Hematopoietic multipotent progenitor cell treated with erythropoietin and hydrocortisone succinate and interleukin-3 and kit ligand, for 15 days (in vitro differentiated cells): ENCODE measurements at regions not wholly inside any gene's neighbourhood (a gene's known extent, or its start where the extent isn't known, plus 50 kb on each side); places are given as distances from the start of the nearest gene placed in this dataset.

Source experiments
- DNase-seq: peaks from one replicate; pipeline ENCODE4 v3.0.0-alpha.2; 2015; ENCODE audit warnings: low spot score

DNA sequence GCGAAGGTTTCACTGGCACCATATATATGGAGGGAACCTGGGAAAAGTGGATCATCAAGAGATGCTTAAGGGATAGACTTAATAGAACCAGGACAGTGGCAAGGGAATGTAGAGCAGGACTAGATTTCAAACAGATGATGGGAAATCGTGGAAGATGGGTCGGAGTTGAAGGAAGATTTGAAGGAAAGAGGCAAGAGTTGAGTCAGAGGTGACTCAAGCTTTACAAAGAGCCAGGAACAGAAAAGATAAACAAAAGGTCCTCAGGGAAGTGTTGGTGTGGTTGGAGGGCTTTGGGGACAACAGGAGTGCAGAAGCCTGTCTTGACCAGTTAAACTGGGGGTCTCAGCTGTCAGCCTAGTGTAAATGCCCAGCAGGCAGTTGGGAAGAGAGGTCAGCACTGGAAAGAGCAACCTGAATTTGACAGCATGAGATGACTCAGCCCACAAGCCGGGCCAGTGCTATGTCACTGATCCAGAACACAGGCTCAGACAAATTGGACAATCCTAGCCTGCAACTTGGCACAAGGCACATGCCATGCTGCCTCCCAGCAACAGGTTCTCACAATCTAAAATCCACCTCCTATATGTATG is 230.5 kb downstream of the IDS start:
- DNase-seq, result no peak

DNA sequence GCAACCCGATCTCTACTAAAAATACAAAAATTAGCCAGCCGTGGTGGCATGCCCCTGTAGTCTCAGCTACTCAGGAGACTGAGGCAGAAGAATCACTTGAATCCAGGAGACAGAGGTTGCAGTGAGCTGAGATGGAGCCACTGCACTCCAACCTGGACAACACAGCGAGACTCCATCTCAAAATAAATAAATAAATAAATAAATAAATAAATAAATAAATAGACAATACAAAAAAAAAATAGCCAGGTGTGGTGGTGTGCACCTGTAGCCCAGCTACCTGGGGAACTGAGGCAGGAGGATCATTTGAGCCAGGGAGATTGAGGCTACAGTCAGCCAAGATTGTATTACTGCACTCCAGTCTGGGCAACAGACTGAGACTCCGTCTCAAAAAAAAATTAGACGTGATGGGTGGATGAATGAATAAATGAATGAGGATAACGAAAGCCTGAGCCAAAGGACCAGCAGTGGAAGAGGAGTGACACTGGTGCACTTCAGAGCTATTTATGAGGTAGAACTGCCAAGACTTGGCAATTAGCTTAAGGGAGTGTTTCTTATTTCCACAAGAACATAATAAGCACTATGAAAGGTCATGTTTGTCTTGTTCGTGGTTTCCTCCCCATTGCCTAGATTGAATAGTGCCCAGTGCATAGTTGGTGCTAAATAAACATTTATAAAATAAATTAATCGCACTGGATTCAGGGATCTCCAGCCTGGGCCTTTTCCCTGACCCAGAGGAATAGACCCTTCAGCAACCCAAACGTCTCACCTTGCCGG is 232.2 kb downstream of the IDS start:
- DNase-seq, result no peak

DNA sequence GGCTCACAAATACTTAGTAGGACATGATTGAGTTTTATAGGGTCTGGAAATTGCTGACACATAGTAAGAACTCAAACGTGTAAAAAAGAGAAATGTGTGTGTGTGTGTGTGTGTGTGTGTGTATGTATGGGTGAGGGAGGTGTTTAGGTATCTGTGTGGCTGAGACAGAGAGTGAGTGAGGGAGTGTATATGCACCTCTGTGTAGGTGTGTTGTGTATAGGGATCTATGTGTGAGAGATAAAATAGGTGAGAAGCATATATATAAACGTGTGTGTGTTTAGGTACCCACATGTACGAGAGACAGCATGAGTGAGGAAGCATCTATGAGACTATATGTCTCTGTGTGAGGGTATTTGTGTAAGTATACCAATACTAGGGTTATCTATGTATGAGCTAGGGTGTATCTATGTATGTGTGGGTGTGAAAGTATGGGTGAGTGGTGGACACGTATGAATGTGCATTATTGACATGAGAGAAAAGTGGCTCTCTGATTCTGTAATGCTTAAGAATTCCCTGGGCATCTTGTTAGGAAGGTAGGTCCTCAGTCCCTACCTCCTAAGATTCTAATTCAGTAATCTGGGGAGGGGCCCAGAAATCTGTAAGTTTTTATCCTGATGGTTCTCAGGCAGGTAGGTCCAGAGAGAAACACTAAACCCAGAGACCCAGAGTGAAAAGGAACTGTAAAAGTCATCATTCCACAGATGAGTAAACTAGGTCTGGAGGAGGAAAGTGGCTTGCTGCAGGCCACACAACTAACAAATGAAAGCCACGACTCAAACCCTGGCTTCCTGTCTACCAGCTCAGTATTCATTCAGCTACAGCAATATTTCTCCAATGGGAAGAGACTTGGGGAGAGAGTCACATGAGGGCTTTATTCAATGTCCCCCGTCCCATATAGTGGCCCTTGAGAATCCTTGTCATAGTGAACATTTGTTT is 237.0 kb downstream of the IDS start:
- DNase-seq, result no peak

- DNase-seq, result no peak
These were observed 243.0 kb downstream of the IDS start for GRCh38 chrX:149262086-149262485.

GRCh38 chrX:149259241-149259640 is 245.9 kb downstream of the IDS start:
- no peak for DNase-seq

GRCh38 chrX:149255860-149256259 is 249.2 kb downstream of the IDS start:
- no peak for DNase-seq

GRCh38 chrX:149248073-149248625 is 257.0 kb downstream of the IDS start:
- no peak for DNase-seq

- DNase-seq, result no peak
These were observed 274.4 kb downstream of the IDS start for GRCh38 chrX:149230689-149231088.

DNA sequence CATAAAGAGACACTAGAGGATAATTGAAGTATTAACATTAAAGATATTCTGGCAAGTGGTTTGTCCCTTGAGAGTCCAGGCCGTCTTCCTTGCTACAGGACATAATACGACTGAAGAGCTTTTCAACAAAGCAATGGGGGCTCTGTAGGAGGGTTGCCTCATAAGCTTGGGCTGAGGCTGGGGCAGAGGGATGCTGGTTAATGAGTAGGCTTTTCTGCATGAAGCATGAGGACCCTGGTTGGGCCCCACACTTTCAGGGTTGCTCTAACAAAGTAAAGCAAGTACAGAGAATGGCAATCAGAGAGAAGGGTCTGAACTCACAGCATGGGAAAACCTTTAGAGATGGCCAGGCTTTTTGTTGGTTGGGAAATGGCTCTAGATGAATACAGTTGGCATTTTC is 281.3 kb downstream of the IDS start:
- no peak for DNase-seq

DNA sequence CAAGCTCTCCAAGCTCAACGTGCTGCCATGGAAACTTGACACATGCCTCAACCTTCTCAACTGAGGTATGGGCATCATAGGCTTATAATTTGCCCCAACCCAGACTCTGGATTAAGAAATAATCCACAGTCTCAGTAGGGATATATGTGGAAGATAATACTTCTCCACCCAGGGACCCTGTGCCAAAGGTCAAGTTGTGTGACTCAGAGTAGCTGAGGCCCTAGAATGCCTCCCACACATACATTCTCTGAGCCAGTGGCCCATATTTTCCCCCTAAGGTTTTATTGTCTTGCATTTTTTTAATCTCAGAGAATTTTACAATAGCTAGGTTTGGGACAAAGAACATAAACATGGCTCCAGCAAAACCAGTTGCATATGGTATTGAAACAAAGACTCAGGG is 283.1 kb downstream of the IDS start:
- no peak for DNase-seq

GRCh38 chrX:149221230-149221629 is 283.9 kb downstream of the IDS start:
- DNase-seq, result no peak

DNA sequence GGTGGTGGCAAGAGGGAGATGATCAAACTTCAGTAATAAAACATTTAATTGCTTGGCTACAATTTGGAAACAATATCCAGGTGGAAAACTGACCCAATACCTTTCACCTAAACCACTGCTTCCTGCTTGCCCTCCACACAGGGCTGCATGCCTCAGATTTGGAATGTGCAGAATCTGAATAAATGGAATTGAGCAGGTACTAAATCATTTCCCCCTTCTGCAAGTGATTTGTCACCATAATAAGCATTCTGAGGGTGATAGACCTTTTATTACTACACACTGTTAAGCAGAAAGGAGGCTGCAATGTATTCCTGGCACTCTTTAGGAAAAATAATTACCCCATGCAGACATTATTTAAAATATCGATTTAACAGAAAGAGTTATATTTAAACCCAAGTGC is 291.8 kb downstream of the IDS start:
- DNase-seq, result no peak

DNA sequence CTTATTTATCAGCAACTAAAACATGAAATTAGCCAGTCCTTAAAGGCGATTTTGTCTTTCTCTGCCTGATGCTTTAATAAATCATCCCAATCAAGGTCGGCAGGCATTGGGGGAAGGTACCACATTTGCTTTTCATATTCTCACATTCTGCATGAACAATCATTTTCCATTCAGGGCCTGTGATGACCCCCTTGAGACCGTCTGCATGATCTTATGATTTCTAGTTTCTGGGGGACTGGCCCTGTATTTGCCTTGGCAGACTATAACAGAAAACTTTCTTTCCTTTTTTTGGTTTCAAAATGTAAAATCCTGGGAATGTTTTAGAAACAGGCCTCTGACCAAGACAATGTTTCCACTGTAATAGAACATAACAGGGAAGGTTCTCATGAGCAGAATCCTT is 296.8 kb downstream of the IDS start:
- no peak for DNase-seq

- DNase-seq, result no peak
These were observed 297.6 kb downstream of the IDS start for GRCh38 chrX:149207518-149207917.

- no peak for DNase-seq
These were observed 299.2 kb downstream of the IDS start for GRCh38 chrX:149205937-149206336.

DNA sequence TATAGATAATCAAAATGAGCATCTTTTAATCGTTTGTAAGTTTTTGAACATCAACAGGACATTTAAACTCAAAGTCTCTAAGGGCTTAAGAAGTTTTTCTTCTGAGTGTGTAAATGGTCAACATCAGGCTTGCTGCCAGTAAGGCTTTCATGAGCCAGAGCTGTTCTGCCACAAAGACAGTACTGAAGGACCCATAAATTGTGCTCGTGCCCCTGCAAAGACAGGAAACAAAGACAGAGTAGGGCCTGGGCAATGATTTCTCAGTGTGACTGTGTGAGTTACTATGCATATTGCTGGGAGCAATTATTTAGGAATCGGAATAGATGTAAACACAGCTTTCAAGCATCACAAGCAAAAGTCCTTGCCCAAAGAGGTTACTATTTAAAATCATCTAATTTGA is 300.0 kb downstream of the IDS start:
- no peak for DNase-seq

DNA sequence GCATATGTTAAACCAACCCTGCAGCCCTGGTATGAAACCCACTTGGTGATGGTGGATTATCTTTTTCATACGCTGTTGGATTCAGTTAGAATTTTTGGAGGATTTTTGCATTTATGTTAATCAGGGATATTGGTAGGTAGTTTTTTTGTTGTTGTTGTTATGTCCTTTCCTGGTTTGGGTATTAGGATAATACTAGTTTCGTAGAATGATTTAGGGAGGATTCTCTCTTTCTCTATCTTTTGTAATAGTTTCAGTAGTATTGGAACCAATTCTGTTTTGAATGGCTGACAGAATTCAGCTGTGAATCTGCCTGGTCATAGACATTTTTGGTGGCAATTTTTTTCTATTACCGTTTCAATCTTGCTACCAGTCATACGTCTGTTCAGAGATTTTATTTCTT is 305.4 kb downstream of the IDS start:
- DNase-seq, result no peak

DNA sequence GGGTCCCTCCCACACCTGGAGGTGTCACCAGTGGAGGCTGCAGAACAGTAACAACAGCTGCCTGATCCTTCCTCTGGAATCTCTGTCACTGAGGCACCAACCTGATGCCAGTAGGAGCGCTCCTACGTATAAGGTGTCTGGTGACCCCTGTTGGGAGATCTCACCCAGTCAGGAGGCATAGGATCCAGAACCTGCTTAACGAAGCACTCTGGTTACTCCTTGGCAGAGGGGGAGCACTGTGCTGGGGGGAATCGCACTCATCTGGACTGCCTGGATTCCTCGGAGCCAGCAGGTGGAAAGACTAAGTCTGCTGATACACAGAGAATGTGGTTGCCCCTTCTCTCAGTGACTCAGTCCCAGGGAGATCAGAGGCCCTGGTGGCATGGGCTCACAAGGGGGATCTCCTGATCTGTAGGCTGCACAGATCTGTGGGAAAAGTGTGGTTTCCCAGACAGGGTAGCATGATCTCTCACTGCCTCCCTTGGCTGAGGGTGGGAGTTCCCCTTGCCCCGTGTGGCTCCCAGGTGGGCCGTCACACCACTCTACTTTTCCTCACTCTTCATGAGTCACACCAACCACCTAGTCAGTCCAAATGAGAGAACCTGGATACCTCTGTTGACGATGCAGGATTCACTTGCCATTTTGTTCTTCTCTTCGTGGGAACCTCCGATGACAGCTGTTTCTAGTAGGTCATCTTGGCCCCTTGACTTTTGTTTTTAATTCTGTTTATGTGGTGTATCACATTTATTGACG is 305.9 kb downstream of the IDS start:
- no peak for DNase-seq

DNA sequence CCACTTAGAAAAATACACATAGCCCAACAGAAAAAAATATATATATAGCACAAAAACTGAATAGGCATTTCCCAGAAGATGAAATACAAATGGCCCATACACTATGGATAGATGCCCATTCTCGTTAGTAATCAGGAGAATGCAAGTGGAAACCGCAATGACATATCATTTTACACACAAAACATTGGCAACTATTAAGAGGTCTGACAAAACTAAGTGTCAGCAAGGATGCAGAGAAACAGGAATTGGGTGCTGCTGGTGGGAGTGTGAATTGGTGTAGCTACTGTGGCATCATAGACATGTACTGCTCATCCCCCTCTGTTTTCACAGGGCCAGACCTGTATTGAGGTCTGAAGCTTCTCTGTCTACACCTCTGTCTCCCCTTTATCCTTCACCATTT is 320.0 kb downstream of the IDS start:
- DNase-seq, result no peak

DNA sequence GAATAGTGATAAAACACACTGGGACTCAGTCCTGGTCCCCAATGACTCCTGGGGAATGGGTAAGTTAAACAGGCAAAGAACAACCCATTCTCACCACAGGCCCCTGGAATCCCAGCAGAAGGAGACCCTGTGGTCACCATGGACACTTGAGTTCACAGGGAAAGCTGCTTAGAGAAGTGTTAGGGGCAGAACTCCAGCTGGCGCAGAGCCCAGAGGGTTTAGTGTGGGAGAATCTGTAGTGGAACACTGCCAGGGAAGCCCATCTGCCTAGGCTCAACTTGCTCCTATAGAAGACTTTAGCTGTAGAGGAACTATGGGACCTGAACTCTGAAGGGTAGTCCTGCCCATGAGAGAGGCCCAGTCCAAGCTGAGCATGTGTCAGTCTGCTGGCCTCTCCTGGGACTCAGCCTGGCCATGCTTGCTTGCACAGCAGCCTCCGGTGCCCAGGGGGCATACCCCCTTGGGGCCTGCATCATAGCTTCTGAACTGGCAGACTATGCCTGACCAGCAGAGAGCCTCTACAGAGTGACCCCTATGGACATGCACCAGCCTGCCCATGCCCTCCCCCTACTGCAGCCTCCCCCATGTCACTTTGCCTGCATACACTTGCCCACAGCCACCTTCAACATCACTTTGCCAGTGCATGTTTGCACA is 343.5 kb downstream of the IDS start:
- no peak for DNase-seq

DNA sequence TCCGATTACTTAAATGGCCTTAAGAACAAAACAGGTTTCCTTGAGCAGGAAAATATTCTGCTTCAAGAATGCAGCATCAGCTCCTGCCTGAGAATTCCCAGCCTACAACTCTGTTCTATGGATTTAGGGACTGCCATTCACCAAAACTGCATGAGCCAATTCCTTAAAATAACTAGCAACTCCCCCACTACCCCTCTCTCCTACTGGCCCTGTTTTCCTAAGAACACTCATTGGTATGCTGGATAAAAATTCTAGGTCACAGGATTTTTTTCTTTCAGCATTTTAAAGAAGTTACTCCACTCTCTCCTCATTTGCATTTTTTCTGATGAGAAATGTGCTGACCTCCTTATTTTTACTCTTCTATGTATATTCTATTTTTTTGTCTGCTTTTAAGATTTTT is 347.1 kb downstream of the IDS start:
- no peak for DNase-seq
